NCI-H1105 treated with DMSO at 0.1 percent for 48 hours (cell line): ENCODE measurements at regions not wholly inside any gene's neighbourhood (a gene's known extent, or its start where the extent isn't known, plus 50 kb on each side); places are given as distances from the start of the nearest gene placed in this dataset.

Experiments
- DNase-seq: peaks from one replicate; lab custom pipeline; 2025; lab: John Stamatoyannopoulos, UW

DNA sequence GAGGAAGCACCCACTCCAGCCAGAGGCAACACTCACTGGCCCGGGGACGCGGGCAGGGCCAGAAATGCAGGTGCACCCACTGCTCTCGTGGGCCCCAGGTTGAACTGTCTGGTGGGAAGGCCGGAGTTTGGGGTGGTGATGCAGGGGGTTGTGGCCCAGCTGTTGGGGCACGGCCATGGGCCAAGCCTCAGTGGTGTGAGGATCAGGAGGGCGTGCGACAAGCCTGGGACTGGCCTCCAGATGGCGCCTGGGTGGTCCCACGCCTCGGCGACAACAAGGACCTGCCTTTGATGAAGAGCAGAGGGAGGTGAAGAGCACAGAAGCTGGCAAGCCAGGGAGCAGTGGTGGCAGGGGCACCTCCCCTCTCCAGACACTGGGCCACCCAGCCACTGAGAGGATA, 240.8 kb downstream of the BRD1 start:
- DNase-seq = no peak

DNA sequence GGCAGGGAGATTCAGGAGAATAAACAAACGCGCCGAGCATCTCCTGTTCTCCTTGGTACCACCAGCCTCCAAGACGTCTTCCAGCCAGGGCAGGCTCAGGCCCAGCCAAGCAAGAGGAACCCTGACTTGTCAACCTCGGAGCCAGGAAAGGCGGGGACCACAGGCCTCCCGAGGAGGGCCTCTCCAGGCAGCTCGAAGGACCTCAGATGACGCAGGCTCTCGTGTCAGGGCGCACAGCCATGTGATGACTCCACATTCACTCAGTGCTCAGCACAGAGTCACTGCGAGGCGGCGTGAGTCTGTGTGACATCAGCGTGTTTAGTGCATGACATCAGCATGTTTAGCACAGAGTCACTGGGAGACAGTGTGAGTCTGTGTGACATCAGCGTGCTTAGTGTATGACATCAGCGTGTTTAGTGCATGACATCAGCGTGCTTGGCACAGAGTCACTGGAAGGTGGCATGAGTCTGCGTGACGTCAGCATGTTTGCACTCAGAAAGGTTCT, 241.4 kb downstream of the BRD1 start:
- DNase-seq = no peak

DNA sequence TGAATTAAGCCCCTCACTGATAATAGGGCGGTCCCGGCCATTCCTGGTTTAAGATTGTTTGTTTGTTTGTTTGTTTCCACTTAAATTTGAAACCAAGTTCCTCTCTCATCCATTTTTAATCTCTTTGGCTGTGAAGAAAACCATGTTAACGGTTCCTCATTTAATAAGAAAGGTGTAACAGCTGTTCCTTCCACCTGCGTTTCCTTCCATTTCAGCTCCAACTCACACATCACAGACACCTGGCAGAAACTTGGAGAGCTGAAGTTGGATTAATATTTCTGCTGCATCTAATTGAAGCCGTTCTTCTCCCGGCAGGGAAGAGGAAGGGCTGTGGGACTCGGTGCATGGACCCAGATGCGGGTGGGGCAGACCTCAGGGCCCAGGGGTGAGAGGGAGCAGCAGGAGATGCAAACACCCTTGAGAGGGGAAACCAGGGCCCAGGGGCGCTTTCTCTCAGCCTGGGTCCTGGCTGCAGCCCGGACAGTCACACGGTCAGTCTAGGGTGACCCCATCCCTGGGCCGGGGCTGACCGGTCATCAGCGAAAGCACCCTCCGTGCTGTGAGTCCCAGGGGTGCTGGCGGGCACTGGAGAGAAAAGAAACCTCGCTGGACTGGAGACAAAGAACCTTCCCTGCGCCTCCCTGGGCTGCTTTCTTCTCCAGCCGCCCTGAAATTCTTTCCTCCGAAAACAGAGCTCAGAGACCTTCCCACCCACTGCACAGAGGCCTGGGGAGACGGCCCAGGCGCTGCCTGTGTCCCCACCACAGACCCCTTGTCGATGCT, 242.0 kb downstream of the BRD1 start:
- no peak for DNase-seq

DNA sequence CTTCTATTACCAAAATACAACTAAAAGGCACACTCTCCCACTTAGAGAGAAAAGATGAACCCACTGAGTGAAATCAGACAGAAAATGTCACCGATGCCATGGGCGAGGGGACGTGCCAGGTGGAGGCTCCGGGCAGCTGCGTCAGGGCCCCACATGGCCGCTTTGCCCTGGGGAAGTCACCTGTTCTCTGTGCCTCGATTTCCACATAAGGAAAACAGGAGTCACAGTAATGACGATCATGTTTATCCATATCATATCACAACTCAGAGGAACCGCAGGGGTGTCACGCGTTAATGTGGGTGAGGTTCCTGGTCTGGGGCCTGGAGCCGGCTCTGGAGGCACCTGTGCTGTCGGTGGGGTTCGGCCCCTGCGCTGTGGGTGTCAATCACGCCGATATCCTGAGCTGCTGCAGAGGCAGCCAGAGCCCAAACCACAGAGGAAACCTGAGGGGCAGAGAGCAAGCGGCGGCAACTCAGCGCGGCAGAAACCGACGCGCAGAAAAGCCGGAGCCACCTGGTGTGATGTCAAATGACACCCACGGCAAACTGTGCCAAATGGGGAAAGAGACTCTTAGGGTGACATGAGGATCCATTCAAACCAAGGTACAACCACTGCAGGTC, 243.7 kb downstream of the BRD1 start:
- DNase-seq = no peak

DNA sequence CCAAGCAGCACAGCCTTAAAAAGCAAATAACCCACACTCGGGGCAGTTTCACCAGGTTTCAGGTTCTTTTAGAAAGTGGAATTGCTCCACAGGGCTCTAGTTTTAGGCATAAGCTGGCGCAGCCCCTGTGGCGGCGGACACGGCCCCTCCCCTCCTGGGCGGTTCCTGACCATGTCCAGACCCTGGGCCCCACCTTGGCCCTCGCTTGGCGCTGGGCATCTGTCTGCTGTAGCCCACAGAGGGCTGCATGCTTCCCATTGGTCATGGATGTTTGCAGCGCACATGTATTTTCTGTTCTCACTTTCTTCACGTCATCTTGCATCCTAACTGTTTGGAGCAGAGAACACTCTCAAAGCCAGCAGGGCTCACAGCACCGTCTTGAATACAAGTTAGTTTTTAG, 244.3 kb downstream of the BRD1 start:
- DNase-seq = no peak

DNA sequence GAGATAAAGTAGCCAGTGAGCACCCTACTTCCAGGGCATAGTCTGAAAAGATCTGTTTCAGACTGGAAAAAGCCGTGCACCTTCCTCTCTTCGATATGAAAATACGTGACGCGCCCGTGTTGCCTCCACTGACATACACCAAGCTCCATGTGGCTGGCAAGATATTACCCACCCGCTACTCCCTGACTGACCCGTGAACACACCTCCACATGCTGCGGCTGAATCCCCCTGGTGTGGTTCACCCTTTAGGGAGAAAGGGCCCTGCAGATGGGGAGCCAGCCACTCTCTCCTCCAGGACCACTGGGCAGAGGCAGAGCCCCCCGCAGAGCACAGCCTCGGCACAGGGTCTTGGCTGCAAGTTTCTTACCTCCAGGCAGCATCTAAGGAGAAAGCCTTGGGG, 245.0 kb downstream of the BRD1 start:
- DNase-seq = no peak

DNA sequence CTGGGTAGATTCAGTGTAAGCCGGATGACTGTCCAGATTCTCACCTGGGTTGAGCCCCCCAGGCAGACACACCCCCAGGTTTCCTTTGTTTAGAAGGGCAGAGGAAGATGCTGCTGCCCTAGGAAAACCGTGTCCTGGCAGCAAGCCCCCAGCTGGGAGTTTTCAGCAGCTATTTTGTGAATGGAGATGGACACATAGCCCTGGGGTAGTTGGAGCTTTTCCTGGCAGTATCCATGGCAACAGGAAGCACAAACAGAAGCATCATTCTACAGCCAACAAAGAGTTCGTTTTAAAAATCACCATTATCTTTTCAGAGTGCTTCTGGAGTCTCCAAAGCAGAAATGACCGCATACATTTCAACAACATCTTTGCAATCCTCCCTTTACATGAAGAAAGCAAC, 245.5 kb downstream of the BRD1 start:
- no peak for DNase-seq

DNA sequence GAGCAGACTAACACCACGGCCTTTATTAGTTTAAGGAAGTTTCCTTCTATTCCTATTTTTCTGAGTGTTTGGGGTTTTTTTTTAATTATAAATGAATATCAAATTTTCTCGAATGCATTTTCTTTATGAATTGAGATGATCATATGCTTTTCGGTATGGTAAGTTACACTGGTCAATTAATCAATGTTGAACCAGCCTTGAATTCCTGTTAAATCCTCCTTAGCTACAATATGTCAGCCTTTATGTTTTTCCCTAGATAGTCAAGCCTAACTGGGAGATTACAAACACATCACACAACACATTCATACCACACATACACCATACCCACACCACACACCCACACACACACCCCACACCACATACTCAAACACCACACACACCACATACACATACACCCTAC, 247.6 kb downstream of the BRD1 start:
- no peak for DNase-seq

DNA sequence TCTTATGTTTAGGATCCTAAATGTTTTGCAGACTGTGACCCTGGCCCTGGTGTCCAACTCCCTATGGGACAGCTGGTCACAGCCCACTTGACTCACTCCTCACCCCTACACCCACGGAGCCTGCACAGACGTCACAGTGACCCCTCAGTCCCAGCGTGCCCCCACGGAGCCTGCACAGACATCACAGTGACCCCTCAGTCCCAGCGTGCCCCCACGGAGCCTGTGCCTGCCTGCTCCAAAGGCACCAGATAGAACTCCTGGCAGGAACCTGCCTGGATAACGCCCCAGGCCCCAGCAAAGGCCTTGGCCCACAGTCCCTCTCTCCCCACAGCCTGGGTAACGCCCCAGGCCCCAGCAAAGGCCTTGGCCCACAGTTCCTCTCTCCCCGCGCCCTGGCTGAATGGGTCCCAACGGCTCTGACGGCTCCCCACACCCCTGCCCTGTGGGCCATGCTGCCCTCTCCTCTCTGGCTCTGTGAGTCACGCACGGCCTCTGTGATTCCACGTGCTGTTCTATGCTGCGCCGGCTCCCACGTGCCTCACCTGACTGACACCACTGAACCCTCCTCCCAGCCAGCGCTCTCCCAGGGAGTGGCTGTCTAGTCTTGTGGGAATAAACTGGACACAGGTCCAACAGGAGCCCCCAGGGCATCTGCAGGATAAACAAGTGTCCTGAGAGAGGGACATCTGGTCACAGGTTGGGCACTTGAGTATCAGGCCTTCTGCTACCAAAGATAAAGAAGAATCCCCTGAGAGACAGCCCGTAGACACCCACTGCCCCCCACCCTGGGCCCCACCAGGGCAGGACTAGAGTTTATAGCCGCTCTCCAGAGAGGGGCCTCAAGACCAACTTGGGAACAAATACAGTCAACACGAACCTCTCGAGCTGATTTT, 250.3 kb downstream of the BRD1 start:
- no peak for DNase-seq

DNA sequence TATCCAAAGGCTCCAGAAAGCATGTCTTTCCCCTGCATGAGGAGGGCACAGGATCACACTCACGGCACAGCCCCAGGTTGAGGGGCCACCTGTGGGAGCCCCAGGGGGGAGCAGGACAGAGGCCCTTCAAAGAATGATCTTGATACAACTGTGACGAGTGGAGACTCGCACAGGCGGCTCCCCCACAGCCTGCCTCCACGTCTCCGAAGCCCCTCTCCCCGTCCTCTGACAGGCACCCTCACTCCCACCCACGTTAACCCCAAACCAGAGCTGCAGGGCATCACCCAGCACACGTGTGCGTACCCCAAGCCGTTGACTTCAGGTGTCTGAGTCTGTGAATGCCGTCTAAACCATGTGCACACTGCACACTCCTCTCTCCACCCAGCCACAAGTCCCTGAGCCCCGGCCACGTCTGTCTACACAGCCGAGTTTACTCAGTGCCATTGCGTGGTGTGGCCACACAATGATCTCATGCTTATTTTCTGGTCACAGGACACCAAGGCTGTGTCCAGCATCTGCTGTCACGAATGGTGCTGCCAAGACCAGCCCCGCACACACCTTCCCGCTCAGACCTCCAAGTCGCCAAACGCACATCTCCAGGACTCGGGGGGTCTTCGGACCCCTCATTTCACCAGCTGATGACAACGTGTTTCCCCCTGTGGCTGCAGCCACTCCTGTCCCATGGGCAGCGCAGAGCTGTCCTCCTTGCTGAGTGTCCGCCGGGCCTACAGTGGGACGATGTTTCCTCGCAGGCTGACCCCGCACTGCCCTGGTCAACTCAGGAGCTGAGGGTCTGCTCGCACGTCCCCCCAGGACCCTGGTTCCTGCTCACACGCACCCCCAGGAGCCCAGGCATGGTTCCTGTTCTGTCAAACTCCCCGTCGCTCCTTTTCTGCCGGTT, 251.2 kb downstream of the BRD1 start:
- DNase-seq = no peak

DNA sequence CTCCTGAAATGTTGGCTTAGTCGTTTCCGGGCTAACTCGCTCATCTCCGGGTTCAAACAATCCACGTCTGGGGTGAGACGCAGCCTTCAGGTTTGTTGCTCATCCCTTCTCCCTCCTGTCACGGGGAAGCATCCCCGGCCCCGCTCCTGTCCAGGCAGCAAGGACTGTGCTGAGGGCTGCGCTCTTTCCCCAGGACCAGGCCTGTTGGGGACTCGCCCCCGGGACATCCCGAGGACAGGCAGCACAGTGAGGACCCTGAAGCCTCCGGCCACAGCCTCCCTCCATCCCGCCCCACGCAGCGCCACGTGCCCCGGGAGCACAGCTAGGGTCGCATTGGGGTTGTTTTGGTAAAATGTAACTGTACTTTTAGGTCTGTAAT, 252.0 kb downstream of the BRD1 start:
- no peak for DNase-seq

DNA sequence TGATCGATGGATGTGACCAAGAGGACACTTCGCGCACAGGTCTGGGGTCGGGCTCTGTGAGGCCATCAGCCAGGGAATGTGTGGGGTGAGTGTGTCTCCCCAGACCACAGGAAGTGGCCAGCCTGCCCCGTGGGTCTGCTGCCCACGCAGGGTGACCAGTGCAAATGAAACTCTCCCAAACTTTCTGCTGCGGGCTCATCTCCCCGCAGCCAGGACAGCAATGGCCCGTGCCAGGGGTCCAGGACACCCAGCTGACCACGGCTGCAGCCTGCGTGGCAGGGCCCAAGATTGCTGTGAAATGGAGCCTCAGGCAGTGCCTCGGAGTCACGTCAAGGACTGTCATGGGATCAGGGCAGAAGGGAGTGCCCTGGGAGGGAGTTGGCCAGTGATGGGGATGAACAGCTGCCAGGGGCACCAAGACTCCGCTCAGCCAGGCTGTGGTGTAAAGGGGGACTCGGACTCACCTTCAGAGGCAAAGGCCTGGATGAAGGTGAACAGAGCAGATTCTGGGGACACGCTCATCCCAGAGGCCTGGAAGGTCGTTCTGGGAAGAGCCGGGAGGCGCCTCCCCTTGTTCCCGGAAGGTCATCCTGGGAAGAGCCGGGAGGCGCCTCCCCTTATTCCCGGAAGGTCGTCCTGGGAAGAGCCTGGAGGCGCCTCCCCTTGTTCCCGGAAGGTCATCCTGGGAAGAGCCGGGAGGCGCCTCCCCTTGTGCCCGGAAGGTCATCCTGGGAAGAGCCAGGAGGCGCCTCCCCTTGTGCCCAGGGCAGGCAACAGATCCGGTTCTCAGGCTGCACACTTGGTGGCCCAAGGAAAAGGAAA, 252.6 kb downstream of the BRD1 start:
- DNase-seq = no peak

DNA sequence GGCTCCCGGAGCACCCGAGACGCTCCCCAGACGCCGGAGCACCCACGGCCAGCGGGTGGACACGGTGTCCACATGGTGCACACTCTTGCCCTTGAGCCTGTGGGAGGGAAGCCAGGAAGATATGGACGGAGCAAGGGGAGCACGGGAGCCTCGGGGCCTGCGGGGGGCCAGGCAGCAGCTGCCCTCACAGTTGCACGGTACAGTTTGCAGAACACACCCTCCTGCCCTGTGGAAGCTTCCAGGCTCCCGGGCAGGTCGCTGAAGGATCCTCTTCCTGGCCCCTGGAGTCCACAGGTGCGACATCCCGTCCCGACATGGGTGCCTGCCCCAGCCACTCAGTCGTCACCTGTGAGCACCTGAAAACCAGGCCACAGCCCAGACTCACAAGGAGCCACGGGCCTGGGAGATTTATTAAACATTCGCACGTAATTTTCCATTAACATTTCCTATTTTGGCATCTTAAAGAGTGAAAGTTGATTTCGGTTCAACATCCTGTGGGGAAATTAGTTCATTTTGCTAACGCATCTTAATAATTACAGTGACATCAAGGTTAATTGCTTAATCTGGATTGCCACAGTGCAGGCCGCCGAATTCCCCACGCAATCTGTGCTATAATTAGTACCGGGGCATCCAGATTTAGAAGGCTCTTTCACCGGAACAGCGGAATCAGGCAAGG, 253.3 kb downstream of the BRD1 start:
- no peak for DNase-seq

DNA sequence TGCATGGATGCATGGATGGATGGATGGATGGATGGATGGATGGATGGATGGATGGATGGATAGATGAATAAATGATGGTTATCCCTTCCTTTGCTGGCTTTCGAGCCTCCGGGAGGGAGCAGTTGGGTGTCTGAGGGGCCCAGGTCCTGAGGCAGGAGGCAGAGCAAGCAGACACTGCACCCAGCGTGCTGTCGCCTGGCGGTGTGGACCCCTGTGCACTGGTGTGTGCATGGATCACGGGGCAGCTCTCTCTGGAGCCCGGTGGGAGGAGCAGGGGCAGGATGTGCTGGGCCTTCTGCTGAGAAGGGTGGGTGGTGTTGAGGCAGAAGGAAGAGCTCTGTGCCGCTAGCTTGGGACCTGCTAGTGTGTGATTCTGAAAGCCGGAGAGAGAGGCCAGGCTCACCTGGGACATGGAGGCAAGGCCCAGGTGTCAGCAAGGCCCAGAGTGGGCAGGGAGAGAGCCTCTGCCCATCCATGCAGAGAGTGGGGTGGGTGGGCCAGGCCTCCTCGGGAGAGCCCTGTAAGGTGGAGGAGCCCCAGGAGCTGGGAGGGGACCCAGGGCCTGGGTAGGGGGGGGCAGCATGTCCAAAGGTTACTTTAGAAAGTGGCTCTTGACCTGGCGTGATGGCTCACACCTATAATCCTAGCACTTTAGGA, 254.4 kb downstream of the BRD1 start:
- DNase-seq = no peak

DNA sequence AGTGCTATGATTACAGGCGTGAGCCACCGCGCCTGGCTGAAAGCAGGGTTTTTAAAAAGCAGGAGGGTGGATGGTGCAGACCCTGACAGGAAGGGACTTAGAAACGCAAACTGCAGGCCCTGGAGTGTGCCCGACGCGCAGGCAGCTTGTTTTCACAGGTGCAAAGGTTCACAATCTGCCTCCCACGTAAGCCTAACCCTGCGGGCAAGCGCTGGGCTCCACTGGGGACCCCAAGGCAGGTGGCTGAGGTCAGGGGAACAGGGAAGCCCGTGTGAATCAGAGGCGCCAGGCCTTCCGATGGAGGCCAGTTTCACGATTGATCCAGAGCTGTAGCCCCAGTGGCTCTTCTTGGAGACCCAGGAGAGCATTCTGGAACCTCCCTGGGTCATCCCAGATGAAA, 256.3 kb downstream of the BRD1 start:
- DNase-seq = no peak

DNA sequence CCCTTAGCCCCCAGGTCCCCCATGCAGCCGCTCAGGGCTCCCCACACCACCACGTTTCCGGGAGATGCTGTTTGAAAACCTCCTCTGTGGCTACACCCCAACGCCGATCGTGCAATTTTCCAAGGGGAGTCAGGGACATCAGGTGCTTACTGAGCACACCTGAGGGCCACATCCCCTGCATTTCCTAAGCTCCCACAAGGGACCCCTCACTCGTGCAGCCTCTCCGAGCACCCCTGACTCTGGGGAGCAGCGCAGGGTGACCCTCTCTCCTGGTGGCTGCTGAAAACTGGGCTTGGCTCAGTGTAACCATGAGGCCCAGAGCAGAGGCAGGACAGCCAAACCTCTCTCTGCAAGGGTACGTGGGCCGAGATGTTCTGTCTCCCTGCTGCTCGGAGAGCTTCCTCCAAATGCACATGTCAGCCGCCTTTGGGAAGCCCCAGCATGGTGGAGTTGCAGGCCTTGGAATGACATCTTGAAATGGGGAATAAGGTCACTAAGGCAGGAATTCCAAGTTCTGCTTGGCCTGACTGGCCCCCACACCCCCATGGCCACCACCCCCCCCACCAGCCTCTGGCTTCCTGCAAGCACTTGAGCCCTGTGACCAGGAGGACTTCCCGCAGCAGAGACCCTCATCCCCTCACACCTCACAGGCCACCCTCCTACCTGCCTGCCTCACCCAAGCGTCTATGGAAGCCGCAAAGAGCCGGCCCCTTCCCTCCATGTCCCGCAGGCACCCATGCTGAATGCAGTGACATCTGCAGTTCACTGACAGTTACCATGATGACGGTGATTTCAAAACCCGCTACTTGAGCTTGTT, 257.4 kb downstream of the BRD1 start:
- no peak for DNase-seq

DNA sequence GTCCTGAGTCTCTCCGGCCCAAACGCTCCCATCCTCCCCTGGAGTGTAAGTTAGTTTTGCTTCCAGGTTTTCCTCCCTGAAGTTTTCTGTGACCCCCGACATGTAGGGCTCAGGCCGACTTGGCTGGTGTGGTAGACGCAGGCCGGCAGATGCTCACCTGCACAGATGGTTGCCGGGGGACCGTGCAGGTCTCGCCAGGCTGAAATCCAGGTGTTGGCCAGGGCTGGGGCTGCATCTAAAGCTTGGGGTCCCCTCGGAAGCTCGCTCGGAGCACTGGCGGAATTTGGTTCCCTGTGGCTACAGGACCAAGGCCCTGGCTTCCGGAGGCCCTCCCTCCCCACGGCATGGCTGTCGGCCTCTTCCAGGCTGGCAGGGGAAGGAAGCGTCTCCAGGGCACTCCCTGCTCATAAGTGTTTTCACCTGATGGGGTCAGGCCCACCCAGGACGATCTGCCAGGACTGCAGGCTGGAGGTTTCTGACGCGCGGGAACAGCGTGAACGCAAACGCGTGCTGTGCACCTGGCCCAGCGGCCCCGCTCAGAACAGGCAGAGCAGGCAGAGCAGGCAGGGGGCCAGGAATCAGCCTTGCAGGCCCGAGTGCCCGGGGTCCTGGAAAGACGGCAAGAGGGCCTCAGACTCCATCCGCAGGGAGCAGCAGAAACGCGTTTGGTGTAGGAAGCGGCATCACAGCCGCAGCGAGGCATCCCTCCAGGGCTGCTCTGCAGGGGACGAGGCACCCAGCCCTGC, 258.2 kb downstream of the BRD1 start:
- DNase-seq = no peak

DNA sequence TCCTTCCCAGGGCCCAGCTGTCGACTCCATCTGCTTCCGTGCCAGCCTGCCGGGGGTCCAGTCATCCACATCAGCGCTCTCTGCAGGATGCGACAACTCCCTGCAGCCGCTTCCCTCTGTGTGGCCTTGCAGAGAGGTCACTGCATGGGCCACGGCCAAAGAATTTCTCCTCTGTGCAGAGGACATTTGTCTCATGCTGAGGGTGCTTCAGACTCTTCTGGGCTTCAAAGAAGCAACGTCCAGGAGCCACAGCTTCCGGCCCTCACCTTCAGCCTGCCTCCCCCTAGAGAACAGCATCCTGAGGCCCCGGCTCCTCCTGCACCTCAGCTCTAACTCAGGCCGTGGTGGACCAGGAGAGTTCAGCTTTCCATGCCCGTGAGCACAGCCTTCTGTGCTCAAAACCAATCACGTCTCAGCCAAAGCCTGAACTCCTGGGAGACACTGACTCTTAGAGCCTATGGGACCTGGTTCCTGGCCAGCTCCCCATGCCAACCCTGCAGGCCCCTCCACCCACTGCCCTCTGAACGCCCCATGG, 258.9 kb downstream of the BRD1 start:
- no peak for DNase-seq
